Calu3 (cell line): ENCODE measurements at regions not wholly inside any gene's neighbourhood (a gene's known extent, or its start where the extent isn't known, plus 50 kb on each side); places are given as distances from the start of the nearest gene placed in this dataset.

ENCODE experiments used
- BruUV-seq: library from RNA; stranded (reverse); fragments of 400-500 nt; replicated peaks from 2 replicates; lab custom pipeline; 2021; lab: Mats Ljungman, UMichigan
- CTCF ChIA-PET: fragments of 300-600 bp; sonication (Branson Sonifier 250); formaldehyde crosslinking; loops from one replicate; lab custom pipeline; 2022; ENCODE audit warnings: antibody characterized with exemption; lab: Charles Lee
- DNase-seq: peaks from one replicate; pipeline ENCODE4 v3.0.0; 2022
- H3K27ac Mint-ChIP-seq: one replicate; pipeline ENCODE4 v1.8.0; 2022; ENCODE audit warnings: mixed read lengths; ENCODE audit not compliant: unreplicated experiment
- H3K27me3 Mint-ChIP-seq: one replicate; pipeline ENCODE4 v1.8.0; 2022; ENCODE audit warnings: mixed read lengths; ENCODE audit not compliant: unreplicated experiment
- H3K36me3 Mint-ChIP-seq: one replicate; pipeline ENCODE4 v1.8.0; 2022; ENCODE audit warnings: mild to moderate bottlenecking, moderate library complexity, mixed read lengths; ENCODE audit not compliant: insufficient read depth, unreplicated experiment
- H3K4me1 Mint-ChIP-seq: one replicate; pipeline ENCODE4 v1.8.0; 2022; ENCODE audit warnings: mild to moderate bottlenecking, low read depth, mixed read lengths; ENCODE audit not compliant: unreplicated experiment
- H3K4me3 Mint-ChIP-seq: one replicate; pipeline ENCODE4 v1.8.0; 2022; ENCODE audit warnings: mild to moderate bottlenecking, low read depth, moderate library complexity, mixed read lengths; ENCODE audit not compliant: unreplicated experiment
- H3K9me3 Mint-ChIP-seq: one replicate; pipeline ENCODE4 v1.8.0; 2022; ENCODE audit warnings: low read depth, mixed read lengths; ENCODE audit not compliant: unreplicated experiment
- CTCF ChIP-seq: fragments of 200-600 bp; IDR thresholded peaks from one replicate; pipeline ENCODE4 v1.8.0; 2022; ENCODE audit warnings: antibody characterized with exemption; ENCODE audit not compliant: unreplicated experiment
- intact Hi-C: fragments of 100-400 bp; cut with micrococcal nuclease; formaldehyde crosslinking; loops from one replicate; pipeline ENCODE4 v1.10.0; 2022; ENCODE audit not compliant: unreplicated experiment

- Mint-ChIP-seq H3K9me3 (peaks cover 3% of the 10 kb centered on the region), H3K36me3 (no peaks in the 10 kb centered on the region), H3K27ac (no peak overlapping the region), H3K4me1 (no peaks in the 10 kb centered on the region), H3K27me3 (no peaks in the 10 kb centered on the region), H3K4me3 (no peak overlapping the region)
- DNase-seq: no peak
- TF ChIP-seq CTCF: no peak
- intact Hi-C loops: no loop called here
- CTCF ChIA-PET: no interaction called here
- no TSS peak for BruUV-seq
Measured at GRCh38 chr14:41130274-41130673, 476.4 kb upstream of the LRFN5 start.

GRCh38 chr14:41120402-41120801 lies 486.3 kb upstream of the LRFN5 start:
- CTCF ChIA-PET: no interaction called here

GRCh38 chr14:41096131-41096530 lies 510.5 kb upstream of the LRFN5 start:
- Mint-ChIP-seq H3K4me1 (no peaks in the 10 kb centered on the region), H3K27ac (no peak overlapping the region), H3K27me3 (no peaks in the 10 kb centered on the region), H3K4me3 (no peak overlapping the region), H3K9me3 (peaks cover 13% of the 10 kb centered on the region), H3K36me3 (no peaks in the 10 kb centered on the region)
- CTCF ChIA-PET: no interaction called here
- TF ChIP-seq CTCF: no peak
- no peak for DNase-seq
- no TSS peak for BruUV-seq
- intact Hi-C loops: no loop called here

More at GRCh38 chr14:41120402-41120801, 486.3 kb upstream of the LRFN5 start:
- H3K4me3 Mint-ChIP-seq: no peak overlapping the region
- H3K36me3 Mint-ChIP-seq: no peaks in the 10 kb centered on the region
- no peaks in the 10 kb centered on the region for H3K4me1 Mint-ChIP-seq
- peaks cover 6% of the 10 kb centered on the region for H3K9me3 Mint-ChIP-seq
- TF ChIP-seq CTCF: no peak
- no peak for DNase-seq
- intact Hi-C loops: no loop called here
- BruUV-seq: no TSS peak
- no peak overlapping the region for H3K27ac Mint-ChIP-seq
- no peaks in the 10 kb centered on the region for H3K27me3 Mint-ChIP-seq

GRCh38 chr14:41087056-41087455 lies 519.6 kb upstream of the LRFN5 start:
- H3K27me3 Mint-ChIP-seq: no peaks in the 10 kb centered on the region
- H3K27ac Mint-ChIP-seq: no peak overlapping the region
- BruUV-seq: no TSS peak
- H3K4me1 Mint-ChIP-seq: no peaks in the 10 kb centered on the region
- H3K36me3 Mint-ChIP-seq: no peaks in the 10 kb centered on the region
- H3K9me3 Mint-ChIP-seq: peaks cover 9% of the 10 kb centered on the region
- CTCF ChIA-PET: no interaction called here
- TF ChIP-seq CTCF: no peak
- no peak overlapping the region for H3K4me3 Mint-ChIP-seq
- no peak for DNase-seq
- intact Hi-C loops: no loop called here
